ENCODE measurements at regions not wholly inside any gene's neighbourhood (a gene's known extent, or its start where the extent isn't known, plus 50 kb on each side); places are given as distances from the start of the nearest gene placed in this dataset.
"Not testable (repeated sequence)": the region's sequence is repeated elsewhere in the genome, so short reads cannot be mapped to it uniquely, and the experiment has no call there.

- DNase-seq: no peak
Observed at GRCh38 chr5:17829456-17829855, 195.2 kb downstream of the TAF11L14 start.

GRCh38 chr5:17831279-17831678 is 197.0 kb downstream of the TAF11L14 start:
- no peak for DNase-seq

GRCh38 chr5:17832949-17833745 is 198.9 kb downstream of the TAF11L14 start:
- DNase-seq: no peak

GRCh38 chr5:17837757-17838156 is 203.5 kb downstream of the TAF11L14 start:
- DNase-seq: no peak

- DNase-seq: no peak
Observed at GRCh38 chr5:17838469-17838868, 204.2 kb downstream of the TAF11L14 start.

- DNase-seq: no peak
Observed at GRCh38 chr5:17839848-17840247, 205.6 kb downstream of the TAF11L14 start.

GRCh38 chr5:17846496-17846895 is 212.2 kb downstream of the TAF11L14 start:
- DNase-seq: no peak

GRCh38 chr5:17847286-17847685 is 213.0 kb downstream of the TAF11L14 start:
- no peak for DNase-seq

- DNase-seq: no peak
Observed at GRCh38 chr5:17852111-17852510, 217.9 kb downstream of the TAF11L14 start.

GRCh38 chr5:17852740-17853139 is 218.5 kb downstream of the TAF11L14 start:
- no peak for DNase-seq

- no peak for DNase-seq
Observed at GRCh38 chr5:17854901-17855300, 220.6 kb downstream of the TAF11L14 start.

GRCh38 chr5:17860660-17861315 is 226.5 kb downstream of the TAF11L14 start:
- DNase-seq: no peak

GRCh38 chr5:17864903-17865302 is 230.6 kb downstream of the TAF11L14 start:
- not testable (repeated sequence) for DNase-seq

GRCh38 chr5:17865966-17866365 is 231.7 kb downstream of the TAF11L14 start:
- DNase-seq: not testable (repeated sequence)

GRCh38 chr5:17872204-17872603 is 237.9 kb downstream of the TAF11L14 start:
- DNase-seq: no peak

- DNase-seq: no peak
Observed at GRCh38 chr5:17878541-17878940, 244.3 kb downstream of the TAF11L14 start.

GRCh38 chr5:17879276-17879675 is 245.0 kb downstream of the TAF11L14 start:
- DNase-seq: no peak

GRCh38 chr5:17880869-17881268 is 246.6 kb downstream of the TAF11L14 start:
- DNase-seq: no peak

GRCh38 chr5:17882760-17883488 is 248.7 kb downstream of the TAF11L14 start:
- no peak for DNase-seq

GRCh38 chr5:17888155-17888554 is 253.9 kb downstream of the TAF11L14 start:
- DNase-seq: no peak

GRCh38 chr5:17890501-17890900 is 256.2 kb downstream of the TAF11L14 start:
- DNase-seq: no peak

GRCh38 chr5:17891881-17892280 is 257.6 kb downstream of the TAF11L14 start:
- DNase-seq: no peak

- no peak for DNase-seq
Observed at GRCh38 chr5:17893026-17893635, 258.9 kb downstream of the TAF11L14 start.

All from activated T-cell treated with anti-CD3 and anti-CD28 coated beads for 4 hours (primary cell).